GM12878 (cell line): ENCODE measurements at regions not wholly inside any gene's neighbourhood (a gene's known extent, or its start where the extent isn't known, plus 50 kb on each side); places are given as distances from the start of the nearest gene placed in this dataset.

Source experiments
- ATAC-seq: fragments of 200-7000 bp; cut with Tn5 transposase; 3 replicates; pipeline ENCODE4 v1.9.1; 2020; ENCODE audit warnings: mild to moderate bottlenecking, moderate library complexity
- BruUV-seq: library from RNA; stranded (reverse); fragments of 400-500 nt; replicated peaks from 2 replicates; lab custom pipeline; 2021; lab: Mats Ljungman, UMichigan
- CTCF ChIA-PET: fragments of 300-600 bp; sonication (Branson Sonifier 250); formaldehyde crosslinking; extraction: SDS; loops from one replicate; lab custom pipeline; 2021; ENCODE audit warnings: inconsistent platforms; lab: Yijun Ruan, JAX
- POLR2A ChIA-PET: fragments of 350-600 bp; formaldehyde crosslinking; extraction: SDS; loops from one replicate; lab custom pipeline; 2021; ENCODE audit warnings: inconsistent platforms; lab: Charles Lee
- RAD21 ChIA-PET: fragments of 300-600 bp; sonication (Branson Sonifier 250); formaldehyde crosslinking; loops from one replicate; lab custom pipeline; 2023; ENCODE audit warnings: antibody characterized with exemption; ENCODE audit not compliant: unreplicated experiment; lab: Charles Lee
- SMC1A ChIA-PET: fragments of 300-600 bp; sonication (Branson Sonifier 250); formaldehyde crosslinking; loops from one replicate; lab custom pipeline; 2023; ENCODE audit not compliant: unreplicated experiment, uncharacterized antibody; lab: Charles Lee
- DNase-seq: peaks from one replicate; pipeline ENCODE4 v3.0.0-alpha.2; 2011; ENCODE audit warnings: low read depth, low spot score
- FAIRE-seq: peaks from 3 replicates; lab custom pipeline; 2011; peaks lifted over from hg19 to GRCh38; lab: Jason Lieb, UNC
- H2AFZ ChIP-seq: 2 replicates; pipeline ENCODE4 v1.6.0; 2011; ENCODE audit warnings: low read depth, low read length, control low read depth; ENCODE audit not compliant: control insufficient read depth
- H3K27ac ChIP-seq: 2 replicates; pipeline ENCODE4 v1.5.1; 2011; ENCODE audit warnings: control low read depth; ENCODE audit not compliant: control insufficient read depth, insufficient read depth
- H3K27me3 ChIP-seq, 2 experiments: replicated peaks in 1 of 2; 2 replicates each; pipeline versions ENCODE4 v1.6.0 to v1.6.1; 2011; ENCODE audit warnings: low read length in 1 of 2; ENCODE audit not compliant: control insufficient read depth in 2 of 2, insufficient read depth in 2 of 2
- H3K36me3 ChIP-seq, 2 experiments: 2 replicates each; pipeline ENCODE4 v1.5.1; 2011; ENCODE audit warnings: low read length in 1 of 2; ENCODE audit not compliant: control insufficient read depth in 2 of 2, insufficient read depth in 2 of 2
- H3K4me1 ChIP-seq: 2 replicates; pipeline ENCODE4 v1.6.1; 2011; ENCODE audit warnings: mild to moderate bottlenecking, low read length, moderate library complexity, mixed read lengths; ENCODE audit not compliant: control insufficient read depth, insufficient read depth
- H3K4me2 ChIP-seq: 2 replicates; pipeline ENCODE4 v1.6.0; 2011; ENCODE audit warnings: control low read depth; ENCODE audit not compliant: control insufficient read depth, insufficient read depth
- H3K4me3 ChIP-seq: fragments of 200-600 bp; sonication (generic); 2 replicates; pipeline ENCODE4 v1.5.1; 2016
- H3K79me2 ChIP-seq: 2 replicates; pipeline ENCODE4 v1.6.0; 2011; ENCODE audit warnings: low read length; ENCODE audit not compliant: control insufficient read depth, insufficient read depth
- H3K9ac ChIP-seq: 2 replicates; pipeline ENCODE4 v1.8.0; 2011; ENCODE audit warnings: low read length, control low read depth, mixed read lengths; ENCODE audit not compliant: control insufficient read depth, insufficient read depth
- H3K9me3 ChIP-seq: replicated peaks from 3 replicates; pipeline ENCODE4 v1.5.1; 2011; ENCODE audit warnings: mild to moderate bottlenecking, low read length; ENCODE audit not compliant: control insufficient read depth, insufficient read depth
- H4K20me1 ChIP-seq: 2 replicates; pipeline ENCODE4 v1.6.0; 2011; ENCODE audit not compliant: control insufficient read depth, insufficient read depth
- ATF7 ChIP-seq: fragments of 450-650 bp; IDR thresholded peaks from 2 replicates; pipeline ENCODE4 v1.6.1; 2016; ENCODE audit warnings: low read depth, mild to moderate bottlenecking
- BCL11A ChIP-seq: IDR thresholded peaks from 2 replicates; pipeline ENCODE4 v1.6.1; 2011; ENCODE audit warnings: low read depth, low read length
- BMI1 ChIP-seq: fragments of 450-650 bp; IDR thresholded peaks from 2 replicates; pipeline ENCODE4 v1.6.1; 2016; ENCODE audit warnings: mild to moderate bottlenecking, moderate library complexity, borderline replicate concordance
- CTCF ChIP-seq, 3 experiments: IDR thresholded peaks in 2 of 3; conservative IDR thresholded peaks in 1 of 3; 2 replicates each; pipeline ENCODE4 v1.5.1; 2011; ENCODE audit warnings: low read depth in 3 of 3, low read length in 3 of 3, mild to moderate bottlenecking in 3 of 3, control low read depth in 2 of 3, moderate library complexity in 2 of 3, inconsistent platforms in 1 of 3, mixed read lengths in 1 of 3; ENCODE audit not compliant: control insufficient read depth in 2 of 3, insufficient read depth in 1 of 3; ENCODE audit errors: extremely low read depth in 1 of 3
- CUX1 ChIP-seq: IDR thresholded peaks from 2 replicates; pipeline ENCODE4 v1.6.1; 2012; ENCODE audit warnings: improper control_type of control experiment, low read depth, low read length; ENCODE audit not compliant: insufficient replicate concordance
- HDAC2 ChIP-seq: fragments of 200-600 bp; sonication (generic); IDR thresholded peaks from 2 replicates; pipeline ENCODE4 v1.6.1; 2017
- JUNB ChIP-seq: IDR thresholded peaks from 2 replicates; pipeline ENCODE4 v1.6.1; 2016; ENCODE audit warnings: antibody characterized with exemption, mild to moderate bottlenecking
- LARP7 ChIP-seq: fragments of 450-650 bp; IDR thresholded peaks from 2 replicates; pipeline ENCODE4 v1.6.1; 2017; ENCODE audit warnings: mild to moderate bottlenecking
- POLR2AphosphoS2 ChIP-seq: IDR thresholded peaks from 2 replicates; pipeline ENCODE4 v1.6.1; 2011; ENCODE audit warnings: low read depth, mild to moderate bottlenecking, low read length, improper control_type of control experiment, moderate library complexity
- SMC3 ChIP-seq: IDR thresholded peaks from 2 replicates; pipeline ENCODE4 v1.6.1; 2011; ENCODE audit warnings: low read length, improper control_type of control experiment, borderline replicate concordance
- YBX1 ChIP-seq: fragments of 450-650 bp; IDR thresholded peaks from 2 replicates; pipeline ENCODE4 v1.6.1; 2016; ENCODE audit warnings: antibody characterized with exemption
- ZBTB40 ChIP-seq: fragments of 450-650 bp; IDR thresholded peaks from 2 replicates; pipeline ENCODE4 v1.6.1; 2016; ENCODE audit warnings: mild to moderate bottlenecking, moderate library complexity, borderline replicate concordance
- ZNF217 ChIP-seq: fragments of 450-650 bp; IDR thresholded peaks from 2 replicates; pipeline ENCODE4 v1.6.1; 2017; ENCODE audit warnings: antibody characterized with exemption, mild to moderate bottlenecking
- ZNF384 ChIP-seq: IDR thresholded peaks from 2 replicates; pipeline ENCODE4 v1.6.1; 2012; ENCODE audit warnings: low read depth, mild to moderate bottlenecking, low read length, improper control_type of control experiment, borderline replicate concordance
- WGBS: methylation state at CpG from one replicate; pipeline ENCODE4 v1.1.6; 2016; ENCODE audit warnings: low lambda C conversion rate; ENCODE audit not compliant: insufficient replicate concordance, insufficient coverage; ENCODE audit errors: missing lambda C conversion rate; 5-methylcytosine and 5-hydroxymethylcytosine counted together
- in situ Hi-C: fragments of 300-500 bp; cut with MboI; formaldehyde crosslinking; loops from 9 replicates; pipeline ENCODE4 v1.14.3; 2018; ENCODE audit warnings: mixed read lengths
- intact Hi-C: fragments of 100-400 bp; cut with micrococcal nuclease; formaldehyde crosslinking; loops from one replicate; pipeline ENCODE4 v1.14.2; 2022; ENCODE audit not compliant: unreplicated experiment

- H3K36me3 ChIP-seq, result no peaks in the 10 kb centered on the region
- H3K79me2 ChIP-seq, result no peaks in the 10 kb centered on the region
- no peak for DNase-seq
- H3K9ac ChIP-seq, result no peak overlapping the region
- SMC1A ChIA-PET, result interaction anchor here (0.8 kb wide), 1 partner anchor 81 kb away, joined by 3 read pairs; no protein-coding TSS in a partner anchor
- in situ Hi-C loops (no loop called here), intact Hi-C loops (no loop called here)
- CTCF ChIA-PET, result no interaction called here
- no peaks in the 10 kb centered on the region for H3K27me3 ChIP-seq
- no peaks in the 10 kb centered on the region for H3K4me1 ChIP-seq
- BruUV-seq, result no TSS peak
- no peaks in the 10 kb centered on the region for H4K20me1 ChIP-seq
- no peak overlapping the region for H3K4me3 ChIP-seq
- no peak overlapping the region for H2AFZ ChIP-seq
- POLR2A ChIA-PET, result no interaction called here
- no peaks in the 10 kb centered on the region for H3K9me3 ChIP-seq
- no peak overlapping the region for H3K27ac ChIP-seq
- ATAC-seq, result no peak
- FAIRE-seq, result no peak
- H3K4me2 ChIP-seq, result no peak overlapping the region
- RAD21 ChIA-PET, result no interaction called here
- WGBS, result 85% methylated on average over 1 of the region's 1 CpG
- no peak for TF ChIP-seq HDAC2
- no peak for TF ChIP-seq JUNB
- TF ChIP-seq YBX1, result no peak
- no peak for TF ChIP-seq ZBTB40
- no peak for TF ChIP-seq CTCF (IDR thresholded peaks at IDR 0.05 in 2 of 3, conservative IDR thresholded peaks at IDR 0.05 in 1 of 3; ENCODE audit: control insufficient read depth in 2 of 3, extremely low read depth in 1 of 3, insufficient read depth in 1 of 3, low read depth in 3 of 3, low read length in 3 of 3)
- no peak for TF ChIP-seq ZNF217
- no peak for TF ChIP-seq CUX1
- no peak for TF ChIP-seq LARP7
- no peak for TF ChIP-seq ATF7
- no peak for TF ChIP-seq ZNF384
- no peak for TF ChIP-seq SMC3
- no peak for TF ChIP-seq POLR2AphosphoS2
- TF ChIP-seq BMI1, result no peak
- no peak for TF ChIP-seq BCL11A
Observed at GRCh38 chr12:72740064-72740463, 467.9 kb downstream of the TRHDE start.
